Esophagus squamous epithelium (tissue), 4 donors: ENCODE measurements at regions not wholly inside any gene's neighbourhood (a gene's known extent, or its start where the extent isn't known, plus 50 kb on each side); places are given as distances from the start of the nearest gene placed in this dataset.

Experiments
- POLR2A ChIP-seq, 4 donors: fragments of 450-650 bp; IDR thresholded peaks; one replicate each; pipeline ENCODE4 v1.6.1; 2017; ENCODE audit warnings: antibody characterized with exemption in 4 of 4, mild to moderate bottlenecking in 4 of 4, moderate library complexity in 3 of 4
- TF ChIP-seq, protein P1 (sequence below), 6 experiments: fragments of 450-650 bp in 4 of 6; fragments of 200-600 bp in 2 of 6; sonication (generic) in 2 of 6; IDR thresholded peaks; one replicate each; pipeline ENCODE4 v1.5.1; 2016 to 2019; ENCODE audit warnings: antibody characterized with exemption in 6 of 6, mild to moderate bottlenecking in 4 of 6, moderate library complexity in 4 of 6

DNA sequence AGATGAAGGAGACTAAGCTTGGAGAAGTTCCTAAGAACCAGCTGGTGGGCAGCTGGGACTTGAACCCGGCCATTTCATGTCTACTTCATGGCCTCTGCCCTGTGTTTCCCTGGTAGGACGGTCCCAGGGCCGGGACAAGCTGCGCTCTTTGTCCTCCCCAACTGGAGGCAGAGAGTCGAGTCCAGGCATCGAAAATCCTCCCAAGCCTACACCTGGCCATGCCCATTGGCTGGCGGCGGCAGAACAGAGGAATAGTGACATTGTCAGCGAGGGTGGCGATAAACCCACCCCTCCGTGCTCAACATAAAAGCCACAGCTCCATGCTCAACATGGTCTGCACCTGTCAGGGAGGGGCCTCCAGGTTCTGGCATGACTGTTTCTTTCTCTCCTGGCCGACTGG, 77.7 kb downstream of the RBFOX3 start:
- TF ChIP-seq, protein P1, sequence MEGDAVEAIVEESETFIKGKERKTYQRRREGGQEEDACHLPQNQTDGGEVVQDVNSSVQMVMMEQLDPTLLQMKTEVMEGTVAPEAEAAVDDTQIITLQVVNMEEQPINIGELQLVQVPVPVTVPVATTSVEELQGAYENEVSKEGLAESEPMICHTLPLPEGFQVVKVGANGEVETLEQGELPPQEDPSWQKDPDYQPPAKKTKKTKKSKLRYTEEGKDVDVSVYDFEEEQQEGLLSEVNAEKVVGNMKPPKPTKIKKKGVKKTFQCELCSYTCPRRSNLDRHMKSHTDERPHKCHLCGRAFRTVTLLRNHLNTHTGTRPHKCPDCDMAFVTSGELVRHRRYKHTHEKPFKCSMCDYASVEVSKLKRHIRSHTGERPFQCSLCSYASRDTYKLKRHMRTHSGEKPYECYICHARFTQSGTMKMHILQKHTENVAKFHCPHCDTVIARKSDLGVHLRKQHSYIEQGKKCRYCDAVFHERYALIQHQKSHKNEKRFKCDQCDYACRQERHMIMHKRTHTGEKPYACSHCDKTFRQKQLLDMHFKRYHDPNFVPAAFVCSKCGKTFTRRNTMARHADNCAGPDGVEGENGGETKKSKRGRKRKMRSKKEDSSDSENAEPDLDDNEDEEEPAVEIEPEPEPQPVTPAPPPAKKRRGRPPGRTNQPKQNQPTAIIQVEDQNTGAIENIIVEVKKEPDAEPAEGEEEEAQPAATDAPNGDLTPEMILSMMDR (IDR thresholded peaks at IDR 0.05) = no peak
- TF ChIP-seq POLR2A (IDR thresholded peaks at IDR 0.05) = no peak
